Ascending aorta (tissue), 2 donors: ENCODE measurements at regions not wholly inside any gene's neighbourhood (a gene's known extent, or its start where the extent isn't known, plus 50 kb on each side); places are given as distances from the start of the nearest gene placed in this dataset.

ENCODE experiments used
- DNase-seq, 2 donors: peaks; one replicate each; pipeline ENCODE4 v3.0.0-alpha.2; 2019; ENCODE audit warnings: low spot score in 2 of 2
- H3K27ac ChIP-seq, 2 donors: fragments of 200-600 bp; sonication (generic); one replicate each; pipeline ENCODE4 v1.5.1; 2016 to 2017; ENCODE audit warnings: mild to moderate bottlenecking in 1 of 2
- H3K27me3 ChIP-seq: fragments of 200-600 bp; sonication (generic); one replicate; pipeline ENCODE4 v1.5.1; 2017
- H3K36me3 ChIP-seq, 2 donors: fragments of 200-600 bp; sonication (generic); one replicate each; pipeline ENCODE4 v1.5.1; 2016
- H3K4me1 ChIP-seq, 2 donors: fragments of 200-600 bp; sonication (generic); one replicate each; pipeline ENCODE4 v1.5.1; 2016 to 2017; ENCODE audit warnings: mild to moderate bottlenecking in 1 of 2
- H3K4me3 ChIP-seq, 2 donors: fragments of 200-600 bp; sonication (generic); one replicate each; pipeline ENCODE4 v1.5.1; 2016 to 2017; ENCODE audit warnings: mild to moderate bottlenecking in 1 of 2
- H3K9me3 ChIP-seq, 2 donors: fragments of 200-600 bp; sonication (generic); one replicate each; pipeline ENCODE4 v1.5.1; 2016
- intact Hi-C: fragments of 100-400 bp; cut with DNase I; formaldehyde crosslinking; loops from one replicate; pipeline ENCODE4 v1.15.1; 2023
- TF ChIP-seq, protein P1 (sequence below), 3 experiments: fragments of 200-600 bp in 2 of 3; fragments of 450-650 bp in 1 of 3; sonication (generic) in 2 of 3; IDR thresholded peaks; one replicate each; pipeline ENCODE4 v1.5.1; 2016 to 2019; ENCODE audit warnings: antibody characterized with exemption in 3 of 3, mild to moderate bottlenecking in 1 of 3, moderate library complexity in 1 of 3

DNA sequence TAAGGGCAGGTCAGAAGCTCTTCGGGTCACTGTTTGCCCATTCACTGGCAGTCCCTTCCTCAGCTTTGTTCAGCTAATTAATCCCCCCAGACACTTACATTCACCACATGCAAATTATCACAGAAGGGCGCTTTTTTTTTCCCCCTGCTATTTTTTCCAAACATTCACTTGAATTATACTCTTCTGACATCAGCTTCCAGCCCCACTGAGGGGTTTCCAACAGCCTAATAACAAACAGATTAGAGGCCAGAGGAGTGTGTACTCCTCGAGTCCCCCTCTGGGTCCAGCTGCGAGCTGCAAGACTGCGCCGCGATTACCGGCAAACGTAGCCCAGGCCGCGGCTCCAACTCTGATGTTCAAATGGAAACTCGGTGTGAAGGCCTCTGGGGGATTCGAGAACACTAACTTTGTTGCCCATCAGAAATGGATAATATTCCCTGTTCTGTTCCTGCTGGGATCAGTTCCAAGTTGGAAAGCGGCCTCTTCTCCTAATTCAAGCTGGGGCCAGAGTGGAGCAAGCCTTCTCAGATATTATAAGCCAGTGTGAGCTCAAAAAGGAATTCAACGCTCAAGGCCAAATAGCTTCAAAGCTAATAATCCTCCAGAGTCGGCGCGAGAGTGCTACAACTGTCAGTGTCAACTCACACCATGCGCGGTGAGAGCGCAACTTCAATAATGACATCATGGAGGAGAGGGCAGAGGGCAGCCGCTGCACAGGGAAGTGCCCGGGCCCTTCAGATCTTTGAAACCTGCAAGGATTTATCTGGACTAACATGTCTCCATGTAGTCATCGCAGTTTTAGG, 560.8 kb downstream of the BNC2 start:
- no peak for DNase-seq
- TF ChIP-seq, protein P1, sequence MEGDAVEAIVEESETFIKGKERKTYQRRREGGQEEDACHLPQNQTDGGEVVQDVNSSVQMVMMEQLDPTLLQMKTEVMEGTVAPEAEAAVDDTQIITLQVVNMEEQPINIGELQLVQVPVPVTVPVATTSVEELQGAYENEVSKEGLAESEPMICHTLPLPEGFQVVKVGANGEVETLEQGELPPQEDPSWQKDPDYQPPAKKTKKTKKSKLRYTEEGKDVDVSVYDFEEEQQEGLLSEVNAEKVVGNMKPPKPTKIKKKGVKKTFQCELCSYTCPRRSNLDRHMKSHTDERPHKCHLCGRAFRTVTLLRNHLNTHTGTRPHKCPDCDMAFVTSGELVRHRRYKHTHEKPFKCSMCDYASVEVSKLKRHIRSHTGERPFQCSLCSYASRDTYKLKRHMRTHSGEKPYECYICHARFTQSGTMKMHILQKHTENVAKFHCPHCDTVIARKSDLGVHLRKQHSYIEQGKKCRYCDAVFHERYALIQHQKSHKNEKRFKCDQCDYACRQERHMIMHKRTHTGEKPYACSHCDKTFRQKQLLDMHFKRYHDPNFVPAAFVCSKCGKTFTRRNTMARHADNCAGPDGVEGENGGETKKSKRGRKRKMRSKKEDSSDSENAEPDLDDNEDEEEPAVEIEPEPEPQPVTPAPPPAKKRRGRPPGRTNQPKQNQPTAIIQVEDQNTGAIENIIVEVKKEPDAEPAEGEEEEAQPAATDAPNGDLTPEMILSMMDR (IDR thresholded peaks at IDR 0.05), result no peak
- H3K27me3 ChIP-seq, result no peaks in the 10 kb centered on the region
- H3K9me3 ChIP-seq, result no peaks in the 10 kb centered on the region
- H3K36me3 ChIP-seq, result no peaks in the 10 kb centered on the region
- peak overlapping the region in 1 of 2 donors; percentile 2 for H3K4me3 ChIP-seq
- intact Hi-C loops, result loop anchor here (10.0 kb wide), 1 partner anchor 555 kb away; no protein-coding TSS in a partner anchor
- peaks cover 0 to 5% of the 10 kb centered on the region in 2 donors for H3K4me1 ChIP-seq
- no peak overlapping the region for H3K27ac ChIP-seq

DNA sequence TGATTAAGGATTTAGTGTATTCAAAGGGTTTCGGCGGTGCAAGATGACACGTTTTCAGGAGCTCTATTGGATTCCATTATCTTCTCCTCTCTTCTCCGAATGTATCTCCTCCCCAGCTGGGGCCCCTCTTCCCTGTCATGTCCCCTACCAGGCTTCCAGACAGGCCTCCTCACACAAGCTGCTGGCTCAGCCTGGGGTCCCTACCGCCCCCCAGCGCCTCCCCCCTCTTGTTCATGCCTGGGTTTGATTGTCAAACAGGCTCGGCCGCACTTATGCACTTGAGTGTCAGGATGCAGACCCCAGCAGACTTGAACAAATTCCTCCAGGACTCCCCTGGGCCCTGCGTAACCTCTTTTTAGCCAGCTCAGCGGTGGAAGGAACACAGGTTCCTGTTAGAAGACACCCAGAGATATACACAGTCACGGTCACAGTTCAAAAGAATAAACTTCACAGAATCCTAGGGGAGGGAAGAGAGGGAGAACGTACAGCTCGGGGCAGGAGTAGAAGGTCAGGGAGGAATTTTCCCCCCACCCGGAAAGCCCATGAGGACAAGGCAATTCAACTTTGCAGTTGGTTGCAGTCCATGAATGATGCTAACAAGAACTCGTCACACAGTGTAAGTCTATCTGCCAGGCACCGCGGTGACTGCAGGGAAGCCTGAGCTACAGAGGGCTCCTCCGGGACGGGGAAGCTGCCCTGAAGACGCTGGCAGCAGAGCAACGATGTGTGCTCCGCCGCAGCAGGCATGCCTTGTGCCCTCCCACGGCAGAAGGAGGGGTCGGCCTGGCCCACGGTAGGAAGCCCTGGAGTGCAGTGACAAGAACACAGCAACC, 560.0 kb downstream of the BNC2 start:
- H3K27me3 ChIP-seq, result no peaks in the 10 kb centered on the region
- TF ChIP-seq, protein P1 (IDR thresholded peaks at IDR 0.05), result no peak
- intact Hi-C loops, result loop anchor here (10.0 kb wide), 1 partner anchor 554 kb away; no protein-coding TSS in a partner anchor
- H3K9me3 ChIP-seq, result no peaks in the 10 kb centered on the region
- peaks cover 0 to 5% of the 10 kb centered on the region in 2 donors for H3K4me1 ChIP-seq
- H3K36me3 ChIP-seq, result no peaks in the 10 kb centered on the region
- no peak overlapping the region for H3K4me3 ChIP-seq
- DNase-seq, result no peak
- no peak overlapping the region for H3K27ac ChIP-seq

DNA sequence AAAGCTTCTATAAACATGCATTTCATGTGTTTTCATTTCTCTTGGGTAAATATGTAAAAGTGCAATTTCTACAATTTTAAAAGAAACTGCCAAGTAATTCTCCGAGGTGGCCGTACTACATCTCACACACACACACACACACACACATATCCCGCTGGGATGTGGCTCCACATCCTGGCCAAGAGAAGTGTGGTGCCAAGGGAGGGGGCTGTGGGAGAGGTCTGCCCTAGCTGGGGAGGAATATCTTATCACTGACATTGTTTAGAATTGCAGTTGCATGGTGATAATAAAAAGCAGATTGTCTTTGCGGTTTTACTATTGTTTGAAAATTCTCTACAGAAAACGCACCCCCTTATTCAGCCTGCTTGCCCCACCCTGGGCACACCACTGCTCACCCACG, 558.4 kb downstream of the BNC2 start:
- Histone ChIP-seq H3K36me3 (no peaks in the 10 kb centered on the region), H3K27ac (no peak overlapping the region), H3K9me3 (no peaks in the 10 kb centered on the region), H3K27me3 (no peaks in the 10 kb centered on the region), H3K4me3 (no peak overlapping the region), H3K4me1 (peaks cover 0 to 13% of the 10 kb centered on the region in 2 donors)
- TF ChIP-seq, protein P1 (IDR thresholded peaks at IDR 0.05), result no peak
- no peak for DNase-seq
- intact Hi-C loops, result loop anchor here (10.0 kb wide), 1 partner anchor 553 kb away; no protein-coding TSS in a partner anchor

DNA sequence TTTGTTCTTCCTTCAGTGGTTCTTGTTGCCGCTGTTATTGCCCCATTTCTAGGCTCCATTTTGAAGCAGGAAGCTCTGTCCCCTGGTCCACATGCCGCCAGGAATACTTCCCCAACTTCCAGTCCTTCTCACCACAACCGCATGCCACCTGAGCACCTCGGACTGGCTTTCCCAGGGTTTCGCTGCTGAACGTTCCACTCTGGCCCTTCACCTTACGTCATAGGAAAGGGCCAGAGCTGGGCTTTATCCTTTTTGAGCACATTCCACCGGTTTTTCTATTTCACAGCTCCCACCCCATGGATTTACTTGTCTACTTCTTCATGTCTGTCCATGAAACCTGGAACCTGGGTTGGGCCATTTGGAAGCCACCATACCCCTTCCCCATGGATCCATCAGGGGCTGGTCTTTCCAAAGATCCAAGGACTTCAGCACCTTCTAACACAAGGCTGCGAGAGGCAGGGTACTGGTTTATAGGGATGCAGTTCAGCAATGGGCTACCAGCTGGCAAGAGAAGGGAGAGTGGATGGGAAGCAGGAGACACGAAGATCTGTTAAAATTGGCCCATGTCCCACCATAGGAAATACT, 557.4 kb downstream of the BNC2 start:
- H3K27ac ChIP-seq, result no peak overlapping the region
- H3K36me3 ChIP-seq, result no peaks in the 10 kb centered on the region
- H3K9me3 ChIP-seq, result no peaks in the 10 kb centered on the region
- DNase-seq, result no peak
- TF ChIP-seq, protein P1 (IDR thresholded peaks at IDR 0.05), result no peak
- H3K27me3 ChIP-seq, result no peaks in the 10 kb centered on the region
- H3K4me1 ChIP-seq, result peaks cover under 1 to 17% of the 10 kb centered on the region in 2 donors
- H3K4me3 ChIP-seq, result no peak overlapping the region
- intact Hi-C loops, result loop anchor here (10.0 kb wide), 1 partner anchor 552 kb away; no protein-coding TSS in a partner anchor

DNA sequence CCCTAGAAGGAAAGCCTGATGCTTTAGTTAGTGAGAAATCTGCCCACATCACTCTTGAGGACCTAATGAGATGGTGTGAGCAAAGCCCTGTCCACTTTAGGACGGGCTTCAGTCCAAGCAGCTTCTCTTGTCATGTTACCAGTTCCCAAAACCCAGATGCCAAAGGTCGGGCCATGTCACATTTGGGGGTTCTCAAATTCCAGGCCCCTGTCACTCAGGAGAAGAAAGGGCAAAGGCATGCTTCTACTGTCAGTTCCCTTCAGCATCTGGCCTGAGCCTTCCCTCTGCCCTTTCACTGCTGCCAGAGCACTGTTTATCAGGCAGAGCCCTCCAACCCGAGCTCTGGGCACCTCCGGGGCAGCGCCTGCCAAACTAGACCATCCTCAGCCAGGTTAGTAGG, 556.0 kb downstream of the BNC2 start:
- H3K27me3 ChIP-seq, result no peaks in the 10 kb centered on the region
- H3K4me1 ChIP-seq, result peaks cover 7 to 17% of the 10 kb centered on the region in 2 donors
- intact Hi-C loops, result loop anchor here (10.0 kb wide), 1 partner anchor 550 kb away; no protein-coding TSS in a partner anchor
- no peak overlapping the region for H3K27ac ChIP-seq
- TF ChIP-seq, protein P1 (IDR thresholded peaks at IDR 0.05), result no peak
- H3K4me3 ChIP-seq, result no peak overlapping the region
- DNase-seq, result no peak
- H3K9me3 ChIP-seq, result no peaks in the 10 kb centered on the region
- H3K36me3 ChIP-seq, result no peaks in the 10 kb centered on the region
